Naive thymus-derived CD4-positive, alpha-beta T cell (primary cell): ENCODE measurements at regions not wholly inside any gene's neighbourhood (a gene's known extent, or its start where the extent isn't known, plus 50 kb on each side); places are given as distances from the start of the nearest gene placed in this dataset.

ENCODE experiments used
- ATAC-seq: fragments of 150-1000 bp; cut with Tn5 transposase; 2 replicates; pipeline ENCODE4 v1.10.0; 2021; ENCODE audit warnings: mild to moderate bottlenecking, moderate library complexity
- CTCF ChIA-PET: fragments of 350-600 bp; sonication (Branson Sonifier 250); formaldehyde crosslinking; loops from one replicate; lab custom pipeline; 2021; ENCODE audit warnings: antibody characterized with exemption; lab: Charles Lee
- POLR2A ChIA-PET: fragments of 350-600 bp; sonication (Branson Sonifier 250); formaldehyde crosslinking; loops from one replicate; lab custom pipeline; 2021; ENCODE audit warnings: antibody characterized with exemption, inconsistent platforms; lab: Charles Lee
- DNase-seq, 9 donors: peaks; one replicate each; pipeline versions ENCODE4 v3.0.0 to v3.0.0-alpha.2; 2020 to 2022; ENCODE audit warnings: mixed read lengths in 1 of 9
- H3K27ac ChIP-seq: one replicate; pipeline ENCODE4 v1.7.0; 2013; ENCODE audit warnings: mild to moderate bottlenecking, low read depth, low read length, moderate library complexity
- H3K27me3 ChIP-seq, 2 donors: one replicate each; pipeline ENCODE4 v1.7.0; 2013; ENCODE audit warnings: low read length in 2 of 2, mild to moderate bottlenecking in 2 of 2, moderate library complexity in 2 of 2; ENCODE audit not compliant: control insufficient read depth in 2 of 2, insufficient read depth in 2 of 2
- H3K36me3 ChIP-seq, 3 experiments: 1 replicate in 2 of 3; 2 replicates in 1 of 3; pipeline ENCODE4 v1.7.0; 2013; ENCODE audit warnings: low read length in 3 of 3, mild to moderate bottlenecking in 3 of 3, moderate library complexity in 1 of 3; ENCODE audit not compliant: insufficient read depth in 3 of 3, control insufficient read depth in 2 of 3
- H3K4me1 ChIP-seq, 2 donors: one replicate each; pipeline ENCODE4 v1.7.0; 2013; ENCODE audit warnings: low read length in 2 of 2, mild to moderate bottlenecking in 2 of 2, moderate library complexity in 1 of 2; ENCODE audit not compliant: control insufficient read depth in 2 of 2, insufficient read depth in 2 of 2
- H3K4me3 ChIP-seq: 2 replicates; pipeline ENCODE4 v1.7.0; 2013; ENCODE audit warnings: mild to moderate bottlenecking, low read length
- H3K9me3 ChIP-seq, 3 experiments: 1 replicate in 2 of 3; 2 replicates in 1 of 3; pipeline ENCODE4 v1.7.0; 2013; ENCODE audit warnings: low read length in 3 of 3; ENCODE audit not compliant: control insufficient read depth in 2 of 3
- H3K27ac Mint-ChIP-seq, 9 donors: one replicate each; pipeline ENCODE4 v1.8.0; 2020 to 2022; ENCODE audit warnings: mixed read lengths in 9 of 9, mild to moderate bottlenecking in 8 of 9, moderate library complexity in 5 of 9, inconsistent platforms in 2 of 9
- H3K27me3 Mint-ChIP-seq, 5 donors: one replicate each; pipeline ENCODE4 v1.8.0; 2021 to 2022; ENCODE audit warnings: mixed read lengths in 5 of 5, mild to moderate bottlenecking in 1 of 5
- H3K36me3 Mint-ChIP-seq, 5 donors: one replicate each; pipeline ENCODE4 v1.8.0; 2020 to 2022; ENCODE audit warnings: mixed read lengths in 5 of 5, mild to moderate bottlenecking in 3 of 5, inconsistent platforms in 1 of 5
- H3K4me1 Mint-ChIP-seq, 7 donors: one replicate each; pipeline ENCODE4 v1.8.0; 2020 to 2022; ENCODE audit warnings: mixed read lengths in 7 of 7, mild to moderate bottlenecking in 3 of 7, inconsistent platforms in 1 of 7
- H3K4me3 Mint-ChIP-seq, 10 donors: one replicate each; pipeline ENCODE4 v1.8.0; 2020 to 2022; ENCODE audit warnings: mild to moderate bottlenecking in 10 of 10, mixed read lengths in 10 of 10, moderate library complexity in 6 of 10, inconsistent platforms in 2 of 10
- H3K9me3 Mint-ChIP-seq, 11 donors: one replicate each; pipeline ENCODE4 v1.8.0; 2020 to 2022; ENCODE audit warnings: mixed read lengths in 11 of 11, mild to moderate bottlenecking in 4 of 11, inconsistent platforms in 1 of 11, moderate library complexity in 1 of 11
- intact Hi-C, 2 donors: fragments of 100-400 bp; cut with micrococcal nuclease; formaldehyde crosslinking; loops; one replicate each; pipeline ENCODE4 v1.15.1; 2023

GRCh38 chr3:43170553-43170952 lies 64.7 kb upstream of the POMGNT2 start:
- DNase-seq (no peak), ATAC-seq (no peak)
- peaks cover 13 to 60% (median 42%) of the 10 kb centered on the region in 11 donors for H3K9me3 Mint-ChIP-seq
- H3K4me3 ChIP-seq = no peak overlapping the region
- peaks cover 11 to 45% (median 25%) of the 10 kb centered on the region in 5 donors for H3K36me3 Mint-ChIP-seq
- peaks cover 0 to 21% (median 0%) of the 10 kb centered on the region in 3 experiments for H3K9me3 ChIP-seq
- no peak overlapping the region for H3K27ac ChIP-seq
- POLR2A ChIA-PET = interaction anchor here (1.3 to 1.7 kb wide), 3 partner anchors 7 to 14 kb away, joined by 3 to 9 read pairs (median 7); no protein-coding TSS in a partner anchor
- CTCF ChIA-PET = no interaction called here
- H3K27me3 Mint-ChIP-seq = peaks cover 0 to 18% (median 0%) of the 10 kb centered on the region in 5 donors
- H3K4me1 Mint-ChIP-seq = peaks cover 0 to 7% (median 3%) of the 10 kb centered on the region in 7 donors
- H3K27me3 ChIP-seq = no peaks in the 10 kb centered on the region
- intact Hi-C loops = no loop called here
- no peak overlapping the region for H3K27ac Mint-ChIP-seq
- H3K4me3 Mint-ChIP-seq = no peak overlapping the region
- H3K4me1 ChIP-seq = no peaks in the 10 kb centered on the region
- no peaks in the 10 kb centered on the region for H3K36me3 ChIP-seq

- ChIA-PET POLR2A (interaction anchor here (1.2 kb wide), 1 partner anchor 84 kb away, joined by 3 read pairs; no protein-coding TSS in a partner anchor), CTCF (no interaction called here)
- Mint-ChIP-seq H3K9me3 (peaks cover 13 to 60% (median 43%) of the 10 kb centered on the region in 11 donors), H3K4me1 (peaks cover 0 to 7% (median 3%) of the 10 kb centered on the region in 7 donors), H3K4me3 (no peak overlapping the region), H3K27ac (no peak overlapping the region), H3K36me3 (peaks cover 11 to 44% (median 25%) of the 10 kb centered on the region in 5 donors), H3K27me3 (peaks cover 0 to 18% (median 0%) of the 10 kb centered on the region in 5 donors)
- H3K36me3 ChIP-seq = no peaks in the 10 kb centered on the region
- no peaks in the 10 kb centered on the region for H3K4me1 ChIP-seq
- ATAC-seq (no peak), DNase-seq (no peak)
- intact Hi-C loops = no loop called here
- H3K9me3 ChIP-seq = peaks cover 0 to 21% (median 0%) of the 10 kb centered on the region in 3 experiments
- no peak overlapping the region for H3K4me3 ChIP-seq
- H3K27ac ChIP-seq = no peak overlapping the region
- no peaks in the 10 kb centered on the region for H3K27me3 ChIP-seq
These were observed 64.1 kb upstream of the POMGNT2 start for GRCh38 chr3:43169987-43170386.

- Mint-ChIP-seq H3K27me3 (peaks cover 0 to 18% (median 0%) of the 10 kb centered on the region in 5 donors), H3K36me3 (peaks cover 0 to 34% (median 8%) of the 10 kb centered on the region in 5 donors), H3K27ac (peak overlapping the region in 1 of 9 donors; percentile 59), H3K9me3 (peaks cover 2 to 36% (median 21%) of the 10 kb centered on the region in 11 donors), H3K4me3 (no peak overlapping the region), H3K4me1 (peaks cover 16 to 35% (median 33%) of the 10 kb centered on the region in 7 donors)
- H3K4me1 ChIP-seq = peaks cover 22 to 26% of the 10 kb centered on the region in 2 donors
- H3K9me3 ChIP-seq = peaks cover 0 to 9% (median 0%) of the 10 kb centered on the region in 3 experiments
- DNase-seq (no peak), ATAC-seq (no peak)
- no peak overlapping the region for H3K4me3 ChIP-seq
- H3K27me3 ChIP-seq = no peaks in the 10 kb centered on the region
- intact Hi-C loops = no loop called here
- ChIA-PET CTCF (interaction anchor here (0.7 to 1.0 kb wide), 3 partner anchors 15 to 138 kb away, joined by 3 to 4 read pairs (median 3); no protein-coding TSS in a partner anchor), POLR2A (interaction anchor here (0.7 to 2.5 kb wide), 9 partner anchors 9 to 125 kb away, joined by 3 to 15 read pairs (median 4); partner anchors contain the start of gene SNRK)
- H3K36me3 ChIP-seq = no peaks in the 10 kb centered on the region
- no peak overlapping the region for H3K27ac ChIP-seq
These were observed 60.5 kb upstream of the POMGNT2 start for GRCh38 chr3:43166406-43166805.

- intact Hi-C loops = no loop called here
- Histone ChIP-seq H3K4me3 (no peak overlapping the region), H3K27ac (no peak overlapping the region), H3K4me1 (peaks cover 22 to 26% of the 10 kb centered on the region in 2 donors), H3K36me3 (no peaks in the 10 kb centered on the region), H3K27me3 (no peaks in the 10 kb centered on the region), H3K9me3 (peaks cover 0 to 9% (median 0%) of the 10 kb centered on the region in 3 experiments)
- CTCF ChIA-PET = interaction anchor here (0.6 to 1.0 kb wide), 3 partner anchors 14 to 68 kb away, joined by 3 to 4 read pairs (median 4); no protein-coding TSS in a partner anchor
- peaks cover 16 to 37% (median 33%) of the 10 kb centered on the region in 7 donors for H3K4me1 Mint-ChIP-seq
- ATAC-seq (no peak), DNase-seq (no peak)
- H3K27ac Mint-ChIP-seq = peak overlapping the region in 1 of 9 donors; percentile 38
- peaks cover 2 to 32% (median 21%) of the 10 kb centered on the region in 11 donors for H3K9me3 Mint-ChIP-seq
- POLR2A ChIA-PET = interaction anchor here (0.9 to 2.5 kb wide), 8 partner anchors 10 to 121 kb away, joined by 3 to 15 read pairs (median 4); partner anchors contain the start of gene SNRK
- H3K36me3 Mint-ChIP-seq = peaks cover 0 to 34% (median 4%) of the 10 kb centered on the region in 5 donors
- no peak overlapping the region for H3K4me3 Mint-ChIP-seq
- peaks cover 0 to 13% (median 0%) of the 10 kb centered on the region in 5 donors for H3K27me3 Mint-ChIP-seq
These were observed 59.9 kb upstream of the POMGNT2 start for GRCh38 chr3:43165786-43166185.

- ATAC-seq (no peak), DNase-seq (no peak)
- ChIA-PET POLR2A (interaction anchor here (1.4 to 4.2 kb wide), 11 partner anchors 7 to 132 kb away, joined by 3 to 37 read pairs (median 15); partner anchors contain the start of gene SNRK), CTCF (interaction anchor here (1.0 to 5.4 kb wide), 8 partner anchors 12 to 338 kb away, joined by 5 to 64 read pairs (median 32); no protein-coding TSS in a partner anchor)
- no peaks in the 10 kb centered on the region for H3K27me3 ChIP-seq
- Mint-ChIP-seq H3K9me3 (peaks cover 0 to 32% (median 18%) of the 10 kb centered on the region in 11 donors), H3K27me3 (peaks cover 0 to 2% (median 0%) of the 10 kb centered on the region in 5 donors), H3K4me1 (peaks cover 16 to 37% (median 30%) of the 10 kb centered on the region in 7 donors), H3K36me3 (peaks cover 0 to 29% (median 4%) of the 10 kb centered on the region in 5 donors), H3K4me3 (peak overlapping the region in 7 of 10 donors; percentile 10 to 87 (median 80)), H3K27ac (peak overlapping the region; percentile 83 to 100 (median 98))
- H3K9me3 ChIP-seq = peaks cover 0 to 9% (median 0%) of the 10 kb centered on the region in 3 experiments
- intact Hi-C loops = loop anchor here (2.0 to 5.0 kb wide), 5 partner anchors 57 to 593 kb away; partner anchors contain the start of gene POMGNT2 (in 1 of the 2)
- H3K4me3 ChIP-seq = no peak overlapping the region
- H3K27ac ChIP-seq = peak overlapping the region; percentile 74
- H3K36me3 ChIP-seq = no peaks in the 10 kb centered on the region
- H3K4me1 ChIP-seq = peaks cover 22 to 26% of the 10 kb centered on the region in 2 donors
These were observed 58.1 kb upstream of the POMGNT2 start for GRCh38 chr3:43163895-43164493.
